ENCODE measurements at regions not wholly inside any gene's neighbourhood (a gene's known extent, or its start where the extent isn't known, plus 50 kb on each side); places are given as distances from the start of the nearest gene placed in this dataset.
"Not testable (repeated sequence)": the region's sequence is repeated elsewhere in the genome, so short reads cannot be mapped to it uniquely, and the experiment has no call there.

DNA sequence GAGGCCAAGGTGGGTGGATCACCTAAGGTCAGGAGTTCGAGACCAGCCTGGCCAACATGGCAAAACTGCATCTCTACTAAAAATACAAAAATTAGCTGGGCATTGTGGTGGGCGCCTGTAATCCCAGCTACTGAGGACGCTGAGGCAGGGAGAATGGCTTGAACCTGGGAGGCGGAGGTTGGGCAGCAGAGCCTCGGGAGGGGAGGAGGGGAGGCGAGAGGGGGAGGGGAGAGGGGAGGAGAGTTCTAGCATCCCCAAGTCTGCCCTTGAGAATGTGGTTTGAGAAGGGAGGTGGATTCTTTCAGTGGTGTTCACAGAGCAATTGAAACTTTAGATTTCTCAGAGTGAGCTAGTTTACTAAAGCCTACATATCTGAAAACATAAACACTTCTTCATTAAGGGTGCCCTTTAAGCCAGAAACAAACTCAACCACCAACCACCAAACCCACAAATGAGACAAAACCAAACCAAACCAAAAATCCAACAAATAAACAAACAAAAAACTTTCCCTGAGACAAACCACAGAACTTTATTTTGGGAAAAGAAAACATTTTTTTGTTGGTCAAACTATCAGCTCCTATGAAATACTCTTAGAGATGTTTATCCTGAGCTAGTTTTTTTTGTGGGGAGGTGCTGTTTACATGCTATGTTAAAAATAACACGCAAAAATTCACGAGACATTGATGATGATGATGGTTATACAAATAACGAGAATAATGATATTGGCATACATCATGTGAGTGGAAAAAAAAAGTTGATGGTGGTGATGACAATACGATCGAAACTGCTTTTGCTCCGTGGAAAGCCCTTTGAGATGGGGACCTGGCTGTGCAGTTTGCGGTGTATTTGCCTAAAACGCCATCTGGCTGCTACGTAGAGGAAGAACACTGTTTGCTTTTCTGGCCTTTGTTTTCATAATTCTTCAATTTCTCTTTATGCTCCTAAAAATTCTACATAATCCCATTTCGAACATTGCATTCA, 98.2 kb upstream of the PRKX start:
- no peak for DNase-seq (ENCODE audit: low spot score)
- intact Hi-C loops (cut with DNase I): no loop called here

DNA sequence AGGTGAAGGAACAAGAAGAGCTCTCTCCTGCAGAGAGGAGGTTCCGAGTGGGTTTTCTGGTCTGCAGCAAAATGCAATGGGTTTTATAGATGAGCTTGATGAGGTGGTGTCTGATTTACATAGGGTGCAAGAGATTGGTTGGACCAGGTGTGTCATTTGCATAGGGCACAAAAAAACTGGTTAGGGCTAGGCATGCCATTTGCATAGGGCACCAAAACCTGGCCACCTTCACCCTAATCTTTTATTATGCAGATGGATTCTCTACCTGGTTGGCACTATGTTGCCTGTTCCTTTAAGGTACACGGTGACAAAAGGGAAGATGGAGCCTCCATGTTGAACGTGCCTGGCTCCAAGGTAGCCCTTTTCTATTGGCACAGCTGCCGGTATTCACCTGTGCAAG, 94.5 kb upstream of the PRKX start:
- DNase-seq (ENCODE audit: low spot score): no peak
- intact Hi-C loops (cut with DNase I): no loop called here

DNA sequence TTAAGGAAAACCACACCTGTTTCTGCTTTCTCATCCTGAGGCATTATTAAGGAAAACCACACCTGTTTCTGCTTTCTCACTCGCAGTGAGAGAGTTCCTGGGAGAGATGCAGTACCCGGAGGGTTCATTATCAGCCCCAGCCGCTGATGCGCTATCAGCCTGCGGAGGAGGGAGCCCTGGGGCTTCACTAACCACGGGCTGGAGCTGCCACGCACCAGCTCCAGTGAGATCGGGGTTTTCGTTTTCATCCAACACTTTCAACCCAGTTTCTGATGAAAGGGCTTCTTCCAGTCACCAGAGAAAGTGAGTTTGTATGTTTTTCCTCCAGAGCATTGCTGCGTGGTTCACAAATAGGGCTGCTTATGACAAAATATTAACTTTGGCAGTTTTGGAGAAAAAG, 93.2 kb upstream of the PRKX start:
- intact Hi-C loops (cut with DNase I): no loop called here

DNA sequence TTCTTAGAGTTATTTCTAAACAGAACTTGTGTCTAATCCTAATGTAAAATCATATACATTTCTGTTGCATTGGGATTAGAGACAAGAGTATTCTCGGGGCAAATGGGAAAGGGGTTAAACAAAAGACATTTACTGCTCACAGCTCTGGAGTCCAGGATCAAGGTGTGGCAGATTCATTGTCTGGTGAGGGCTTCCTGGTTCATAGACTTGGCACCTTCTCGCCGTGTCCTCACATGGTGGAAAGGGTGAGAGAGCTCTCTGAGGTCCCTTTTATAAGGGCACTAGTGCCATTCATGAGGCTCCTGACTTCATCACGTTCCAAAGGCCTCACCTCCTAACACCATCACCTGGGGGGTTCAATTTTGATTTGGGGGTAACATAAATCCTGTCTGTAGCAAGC, 90.3 kb upstream of the PRKX start:
- intact Hi-C loops (cut with DNase I): no loop called here
- DNase-seq (ENCODE audit: low spot score): no peak

More for the DNA sequence above, 93.2 kb upstream of the PRKX start:
- no peak for DNase-seq (ENCODE audit: low spot score)

DNA sequence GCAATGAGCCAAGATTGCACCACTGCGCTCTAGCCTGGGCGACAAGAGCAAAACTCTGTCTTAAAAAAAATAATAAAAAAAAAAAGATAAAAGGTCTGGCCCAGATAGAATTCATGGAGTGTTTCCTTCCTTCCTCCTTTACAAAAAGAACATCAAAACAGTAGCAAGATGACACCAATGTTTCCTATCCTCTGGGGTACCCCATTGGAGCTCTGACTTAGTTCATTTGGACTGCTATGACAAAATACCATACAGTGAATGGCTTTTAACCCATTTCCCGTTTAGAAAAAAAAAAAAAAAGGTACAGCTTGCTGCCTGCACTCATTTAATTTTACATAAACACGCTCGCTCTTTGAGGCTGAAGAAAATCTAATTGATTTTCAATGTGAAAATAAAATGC, 89.9 kb upstream of the PRKX start:
- DNase-seq (ENCODE audit: low spot score): no peak

DNA sequence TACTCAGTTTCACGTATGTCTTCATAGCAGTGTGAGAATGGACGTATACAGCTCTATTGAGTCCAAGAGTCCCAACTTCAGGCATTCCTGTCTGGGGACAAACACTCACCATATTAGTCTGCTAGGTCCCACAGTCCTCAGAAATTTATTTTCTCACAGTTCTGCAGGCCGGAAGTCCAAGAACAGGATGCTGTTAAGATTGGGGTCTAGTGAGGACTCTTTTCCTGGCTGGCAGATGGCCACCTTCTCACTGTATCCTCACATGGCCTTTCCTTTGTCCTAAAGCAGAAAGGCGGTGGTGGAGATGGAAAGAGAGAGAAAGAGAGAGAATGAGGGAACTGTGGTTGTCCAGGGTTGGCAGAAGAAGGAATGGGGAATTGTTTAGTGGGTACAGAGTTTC, 82.0 kb upstream of the PRKX start:
- DNase-seq (ENCODE audit: low spot score); intact Hi-C loops (cut with DNase I): not testable (repeated sequence)

More for the DNA sequence above, 89.9 kb upstream of the PRKX start:
- intact Hi-C loops (cut with DNase I): no loop called here

DNA sequence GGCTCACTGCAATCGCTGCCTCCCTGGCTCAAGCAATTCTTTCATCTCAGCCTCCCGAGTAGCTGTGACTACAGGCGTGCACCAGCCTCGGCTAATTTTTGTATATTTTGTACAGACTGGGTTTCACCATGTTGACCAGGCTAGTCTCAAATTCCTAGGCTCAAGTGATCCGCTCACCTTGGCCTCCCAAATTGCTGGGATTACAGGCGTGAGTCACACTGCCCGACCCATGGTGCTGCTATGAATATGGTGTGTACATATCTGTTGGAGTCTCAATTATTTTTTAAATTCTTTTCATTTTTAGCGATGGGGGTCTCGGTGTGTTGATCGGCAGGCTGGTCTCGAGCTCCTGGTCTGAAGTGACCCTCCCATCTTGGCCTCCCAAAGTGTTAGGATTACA, 78.0 kb upstream of the PRKX start:
- no peak for DNase-seq (ENCODE audit: low spot score)
- intact Hi-C loops (cut with DNase I): no loop called here

DNA sequence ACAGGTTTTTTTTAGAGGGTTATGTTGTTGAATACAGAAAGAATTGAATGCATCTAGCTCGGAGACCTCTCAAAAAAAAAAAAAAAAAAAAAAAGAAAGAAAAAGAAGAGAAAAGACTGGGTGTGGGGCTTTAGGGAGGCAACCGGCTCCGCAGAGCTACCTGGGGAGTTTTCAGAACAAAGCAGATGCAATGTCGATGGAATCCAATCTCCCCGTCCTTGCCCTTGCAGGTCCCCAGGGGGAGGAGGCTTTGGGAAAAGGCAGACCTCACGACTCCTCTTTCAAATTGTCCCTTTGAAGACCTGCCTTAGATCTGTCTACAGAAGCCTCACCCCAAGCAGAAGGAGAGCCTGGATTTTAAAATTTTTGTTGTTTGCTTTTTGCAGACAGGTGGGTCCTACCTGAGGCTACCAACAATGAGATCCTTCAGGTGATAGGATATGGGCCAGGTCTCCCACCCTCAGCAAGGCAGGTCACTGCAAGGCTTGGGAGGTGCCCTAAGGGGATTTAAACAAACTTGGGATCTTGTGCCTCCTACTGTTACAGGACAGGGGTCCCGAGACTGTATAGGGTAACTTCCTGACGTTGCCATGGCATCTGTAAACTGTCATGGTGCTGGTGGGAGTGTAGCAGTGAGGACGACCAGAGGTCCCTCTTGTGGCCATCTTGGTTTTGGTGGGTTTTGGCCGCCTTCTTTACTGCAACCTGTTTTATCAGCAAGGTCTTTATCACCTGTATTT, 75.2 kb upstream of the PRKX start:
- DNase-seq (ENCODE audit: low spot score): no peak
- intact Hi-C loops (cut with DNase I): no loop called here

DNA sequence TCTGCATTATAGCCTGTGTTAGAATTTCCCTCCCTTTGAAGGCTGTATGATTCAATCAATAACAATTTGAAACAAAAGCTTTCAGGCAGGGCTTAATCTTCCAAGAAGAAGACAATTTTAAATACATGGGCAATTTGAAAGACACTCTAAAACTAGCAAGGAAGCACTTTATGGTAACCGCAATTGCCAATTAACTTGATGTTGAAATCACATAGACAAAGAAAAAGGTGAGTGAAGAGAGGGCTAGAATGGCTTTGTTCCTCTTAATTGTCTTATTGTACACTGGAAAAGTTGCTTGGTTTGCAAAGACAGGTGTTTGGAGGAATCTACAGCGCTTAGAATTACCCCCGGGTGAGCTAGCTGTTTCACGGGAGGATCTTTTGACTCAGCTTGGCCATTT, 74.4 kb upstream of the PRKX start:
- intact Hi-C loops (cut with DNase I): no loop called here
- no peak for DNase-seq (ENCODE audit: low spot score)

DNA sequence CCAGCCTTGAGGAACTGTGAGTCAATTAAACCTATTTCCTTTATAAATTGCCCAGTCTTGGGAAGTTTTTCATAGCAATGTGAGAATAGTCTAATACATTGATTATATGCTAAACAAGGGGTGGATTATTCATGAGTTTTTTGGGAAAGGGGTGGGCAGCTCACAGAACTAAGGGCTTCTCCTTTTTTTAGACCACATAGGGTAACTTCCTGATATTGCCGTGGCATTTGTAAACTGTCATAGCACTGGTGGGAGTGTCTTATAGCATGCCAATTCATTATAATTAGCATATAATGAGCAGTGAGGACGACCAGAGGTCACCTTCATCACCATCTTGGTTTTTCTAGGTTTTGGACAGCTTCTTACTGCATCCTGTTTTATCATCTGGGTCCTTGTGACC, 72.4 kb upstream of the PRKX start:
- intact Hi-C loops (cut with DNase I); DNase-seq (ENCODE audit: low spot score): not testable (repeated sequence)

DNA sequence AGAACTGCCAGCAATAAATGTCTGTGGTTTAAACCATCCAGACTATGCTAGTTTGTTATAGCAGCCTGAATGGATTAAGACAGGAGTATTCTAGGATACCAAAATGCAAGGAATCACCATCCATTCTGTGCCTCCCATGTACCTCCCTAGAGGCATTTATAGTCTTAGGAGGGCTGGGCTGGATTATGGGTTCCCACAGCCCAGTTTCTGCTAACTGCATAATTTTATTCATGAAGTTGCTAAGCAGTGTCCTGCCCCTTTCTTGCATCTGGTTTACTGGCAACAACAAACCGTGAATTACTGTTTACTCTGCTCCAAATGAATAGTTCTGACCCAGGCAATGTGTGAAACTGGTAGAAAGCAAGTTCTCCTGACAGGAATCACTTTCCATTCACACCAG, 67.1 kb upstream of the PRKX start:
- intact Hi-C loops (cut with DNase I): no loop called here
- DNase-seq (ENCODE audit: low spot score): no peak

DNA sequence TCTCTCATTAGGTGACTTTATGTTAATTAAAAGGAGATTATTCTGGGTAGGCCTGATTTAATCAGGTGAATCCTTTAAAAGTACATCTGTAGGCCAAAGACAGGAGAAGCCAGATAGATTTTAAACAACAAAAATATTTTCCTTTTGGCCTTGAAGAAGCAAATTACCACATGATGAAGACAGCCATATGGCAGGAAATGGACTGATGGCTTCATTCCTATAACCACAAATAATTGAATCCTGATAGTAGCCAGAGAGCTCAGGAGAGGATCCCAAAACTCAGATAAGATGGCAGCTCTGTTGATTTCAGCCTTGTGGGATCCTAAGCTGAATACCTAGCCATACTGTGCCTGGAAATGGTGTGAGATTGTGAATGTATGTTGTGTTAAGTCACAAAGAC, 66.1 kb upstream of the PRKX start:
- no peak for DNase-seq (ENCODE audit: low spot score)
- intact Hi-C loops (cut with DNase I): no loop called here

DNA sequence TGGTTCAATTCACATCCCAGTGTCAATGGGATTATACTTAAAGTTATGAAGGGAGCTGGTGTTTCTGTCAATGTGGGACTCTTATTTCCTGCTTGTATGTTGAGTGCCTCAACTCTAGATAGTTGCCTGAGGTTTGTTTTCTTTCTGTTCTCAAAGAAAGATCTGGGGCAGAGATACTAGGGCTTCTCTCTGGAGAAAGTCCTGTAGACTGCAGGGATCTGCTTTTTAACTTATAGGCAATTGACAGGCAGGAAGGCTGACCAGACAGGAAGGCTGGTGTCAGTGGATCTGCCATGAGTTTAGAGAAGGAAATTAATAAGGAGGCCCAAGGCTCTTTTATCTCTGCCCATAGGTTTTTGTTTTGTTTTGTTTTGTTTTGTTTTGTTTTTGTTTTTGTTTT, 64.0 kb upstream of the PRKX start:
- no peak for DNase-seq (ENCODE audit: low spot score)
- intact Hi-C loops (cut with DNase I): no loop called here

DNA sequence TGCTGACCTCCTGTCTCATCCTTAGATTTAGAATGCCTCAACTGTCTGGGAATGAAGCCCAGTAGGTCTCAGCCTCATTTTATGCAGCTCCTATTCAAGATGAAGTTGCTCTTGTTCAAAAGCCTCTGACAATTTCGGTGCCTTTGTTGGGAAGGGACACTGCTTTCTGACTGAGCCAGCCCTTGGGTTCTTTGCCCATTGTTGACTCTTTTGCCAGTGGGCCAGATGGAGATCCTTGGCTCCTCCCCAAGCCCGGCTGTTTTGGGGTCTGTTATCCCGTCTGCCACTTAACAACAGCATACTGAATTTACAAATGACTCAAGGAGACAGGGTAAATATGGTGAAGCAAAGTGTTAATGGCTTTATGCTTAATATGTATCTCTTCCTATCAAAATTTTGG, 58.3 kb upstream of the PRKX start:
- no peak for DNase-seq (ENCODE audit: low spot score)
- intact Hi-C loops (cut with DNase I): no loop called here

DNA sequence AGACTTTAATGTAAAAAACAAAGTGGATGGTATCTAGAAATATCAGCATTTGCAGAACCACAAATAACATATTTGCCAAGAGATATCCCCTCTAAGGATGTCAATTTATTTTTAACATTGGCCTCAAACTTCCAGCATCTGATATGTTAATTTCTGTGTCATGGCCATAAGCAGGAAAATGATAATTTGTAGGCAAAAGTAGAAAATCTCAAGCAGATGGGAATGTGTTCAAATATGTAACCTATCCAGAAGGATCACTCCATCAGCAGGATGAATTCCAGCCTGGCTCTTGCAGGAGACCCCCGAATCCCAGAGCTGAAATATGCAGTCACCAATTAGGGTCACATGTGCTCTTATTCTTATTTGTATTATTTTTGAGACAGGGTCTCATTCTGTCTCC, 55.4 kb upstream of the PRKX start:
- DNase-seq (ENCODE audit: low spot score): no peak
- intact Hi-C loops (cut with DNase I): no loop called here
